GM12872 (cell line): ENCODE measurements at regions not wholly inside any gene's neighbourhood (a gene's known extent, or its start where the extent isn't known, plus 50 kb on each side); places are given as distances from the start of the nearest gene placed in this dataset.

Experiments used
- CTCF ChIP-seq: IDR thresholded peaks from 3 replicates; pipeline ENCODE4 v1.5.1; 2011; ENCODE audit warnings: low read depth, mild to moderate bottlenecking, low read length, moderate library complexity; ENCODE audit not compliant: insufficient read depth

DNA sequence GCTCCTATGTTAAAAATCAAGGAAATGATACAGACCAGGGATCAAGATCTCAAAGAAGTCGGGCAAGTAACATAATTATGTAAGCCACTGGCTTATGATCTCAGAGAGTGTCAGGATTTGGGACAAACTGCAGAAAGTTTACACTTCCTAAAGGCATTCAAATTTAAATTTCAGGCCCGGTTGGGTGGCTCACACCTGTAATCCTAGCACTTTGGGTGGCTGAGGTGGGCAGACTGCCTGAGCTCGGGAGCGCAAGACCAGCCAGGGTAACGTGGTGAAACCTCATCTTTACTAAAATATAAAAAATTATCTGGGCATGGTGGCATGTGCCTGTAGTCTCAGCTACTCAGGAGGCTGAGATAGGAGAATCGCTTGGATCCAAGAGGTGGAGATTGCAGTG, 124.4 kb upstream of the UBE2E2 start:
- TF ChIP-seq CTCF, result no peak

GRCh38 chr3:23079976-23080375, 123.2 kb upstream of the UBE2E2 start:
- TF ChIP-seq CTCF, result no peak

GRCh38 chr3:23083701-23084100, 119.4 kb upstream of the UBE2E2 start:
- no peak for TF ChIP-seq CTCF

- TF ChIP-seq CTCF, result no peak
These were observed 118.8 kb upstream of the UBE2E2 start for GRCh38 chr3:23084367-23084766.

DNA sequence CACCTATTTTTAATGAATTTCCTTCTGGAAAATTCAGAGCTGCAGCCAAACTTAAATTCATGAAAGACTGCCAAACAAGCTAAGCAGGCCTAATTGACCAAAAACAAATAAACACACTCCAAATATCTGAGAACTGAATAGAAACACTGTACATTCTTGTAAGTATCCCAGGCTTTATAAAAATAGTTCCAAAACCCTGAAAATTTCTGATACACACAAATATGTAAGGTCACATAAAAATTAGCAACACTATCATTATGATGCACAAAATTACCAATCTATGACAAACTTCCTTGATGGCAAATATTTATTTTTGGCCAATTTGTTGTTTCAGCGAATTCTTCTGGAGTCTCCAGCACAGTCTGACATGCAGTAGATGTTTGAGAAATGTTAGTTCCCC, 117.9 kb upstream of the UBE2E2 start:
- no peak for TF ChIP-seq CTCF

DNA sequence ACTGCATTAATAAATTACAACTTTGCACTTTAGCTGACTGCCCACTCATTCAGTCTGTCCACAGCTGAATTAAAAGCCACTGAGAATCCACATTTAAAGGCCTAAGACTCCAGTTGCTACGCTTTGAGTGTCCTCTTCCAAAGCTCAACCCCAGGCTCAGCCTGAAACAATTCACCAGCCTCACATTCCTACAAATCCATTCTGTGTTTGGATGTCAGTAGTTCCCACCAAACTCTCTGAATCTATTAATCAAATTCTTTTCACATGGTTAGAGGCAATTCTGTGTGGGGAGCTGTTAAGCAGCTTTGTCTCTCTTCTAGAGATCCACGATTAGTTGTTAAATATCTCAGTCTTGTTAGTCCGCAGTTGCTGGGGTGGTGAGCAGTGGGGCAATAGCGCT, 116.8 kb upstream of the UBE2E2 start:
- TF ChIP-seq CTCF, result no peak

DNA sequence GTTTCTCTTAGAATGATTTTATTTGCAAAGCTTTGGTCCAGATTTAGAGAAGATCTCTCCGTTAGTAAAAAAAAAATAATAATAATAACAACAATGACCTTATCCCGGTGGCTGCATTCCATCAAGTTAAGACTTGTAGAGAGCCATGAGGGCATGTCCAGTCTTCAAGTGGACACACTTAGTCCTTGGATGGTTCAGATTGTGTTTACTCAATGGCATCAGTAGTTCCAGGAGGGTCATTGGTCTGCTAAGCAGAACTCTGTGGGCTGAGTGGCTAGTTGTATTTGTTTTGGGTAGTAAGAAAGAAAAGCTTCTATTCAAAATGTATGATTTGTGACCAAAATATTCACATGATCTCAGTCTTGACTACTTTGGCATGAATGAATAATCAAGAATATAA, 116.3 kb upstream of the UBE2E2 start:
- no peak for TF ChIP-seq CTCF

DNA sequence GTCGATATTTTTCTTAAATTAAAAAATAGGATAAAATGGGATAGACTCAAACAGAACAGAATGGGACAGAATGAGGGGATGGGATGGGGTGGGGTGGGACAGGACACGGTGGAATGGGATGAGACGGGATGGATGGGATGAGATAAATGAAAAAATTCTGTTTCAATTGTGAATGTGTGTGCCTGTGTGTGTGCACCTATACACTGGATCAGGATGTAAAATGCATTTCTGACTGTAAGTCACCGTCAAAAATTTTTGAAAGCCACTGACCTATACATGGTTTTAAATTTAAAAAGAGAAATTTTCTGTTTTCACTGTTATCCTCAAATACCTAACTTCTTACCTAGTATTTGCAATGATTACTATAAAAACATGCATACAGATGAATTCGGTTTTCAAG, 108.7 kb upstream of the UBE2E2 start:
- no peak for TF ChIP-seq CTCF
